Fibroblast of gingiva (primary cell): ENCODE measurements at regions not wholly inside any gene's neighbourhood (a gene's known extent, or its start where the extent isn't known, plus 50 kb on each side); places are given as distances from the start of the nearest gene placed in this dataset.
"Not testable (repeated sequence)": the region's sequence is repeated elsewhere in the genome, so short reads cannot be mapped to it uniquely, and the experiment has no call there.

Experiments
- DNase-seq: peaks from one replicate; pipeline ENCODE4 v3.0.0-alpha.2; 2011; ENCODE audit warnings: low read depth

DNA sequence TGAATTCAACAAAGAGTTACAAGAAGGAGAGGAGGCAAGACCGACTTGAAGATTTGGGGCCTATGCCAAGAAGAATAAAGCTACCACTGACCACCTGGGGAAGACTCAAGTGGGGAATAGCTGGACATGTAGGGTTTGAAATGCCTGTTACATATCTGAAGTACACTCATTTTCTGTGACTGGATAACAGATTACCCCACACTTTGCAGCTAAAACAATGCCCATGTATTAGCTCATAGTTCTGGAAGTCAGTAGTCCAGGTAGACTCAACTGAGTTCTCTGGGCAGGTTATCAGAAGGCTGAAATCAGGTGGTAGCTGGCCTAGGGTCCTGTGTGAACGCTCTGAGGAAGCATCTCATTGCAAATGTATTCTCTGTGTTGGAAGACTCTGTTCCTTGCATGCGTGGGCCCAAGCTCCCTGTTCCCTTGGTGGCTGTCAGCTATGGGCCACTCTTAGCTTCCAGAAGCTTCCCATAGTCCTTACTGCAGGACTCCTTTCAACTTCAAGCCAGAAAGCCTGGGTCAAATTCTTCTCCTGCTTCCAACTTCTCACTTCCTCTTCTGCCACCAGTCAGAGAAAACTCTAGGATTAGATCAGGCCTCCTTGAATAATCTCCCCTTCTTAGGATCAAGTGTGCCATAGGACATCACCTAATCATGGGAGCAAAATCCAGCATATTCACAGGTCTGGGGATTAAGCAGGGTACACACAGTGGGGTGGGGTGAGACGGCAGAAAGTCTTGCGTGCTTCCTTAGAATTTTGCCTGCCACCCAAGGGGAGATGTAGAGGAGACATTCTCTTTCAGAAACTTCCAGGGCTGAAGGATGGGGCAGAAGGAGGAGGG is 187.8 kb downstream of the SHQ1 start:
- no peak for DNase-seq

GRCh38 chr3:72659596-72659995 is 188.6 kb downstream of the SHQ1 start:
- no peak for DNase-seq

DNA sequence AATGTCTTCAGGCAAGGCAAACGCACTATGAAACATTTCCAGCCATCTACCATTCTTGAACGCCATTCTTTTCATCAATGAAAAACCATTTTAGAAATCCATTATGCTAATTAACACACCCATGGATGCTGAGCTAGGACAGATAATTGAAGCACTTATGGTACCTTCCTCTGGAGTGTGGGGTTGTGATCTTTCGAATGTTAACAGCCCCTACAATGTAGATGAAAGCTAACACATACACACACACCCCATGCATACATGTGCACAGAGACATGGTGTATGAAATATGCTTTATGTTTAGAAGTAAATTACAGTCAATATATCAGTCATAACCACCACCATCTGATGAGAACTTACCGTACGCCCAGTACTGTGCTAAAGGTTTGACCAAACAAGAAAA is 189.1 kb downstream of the SHQ1 start:
- DNase-seq = no peak

DNA sequence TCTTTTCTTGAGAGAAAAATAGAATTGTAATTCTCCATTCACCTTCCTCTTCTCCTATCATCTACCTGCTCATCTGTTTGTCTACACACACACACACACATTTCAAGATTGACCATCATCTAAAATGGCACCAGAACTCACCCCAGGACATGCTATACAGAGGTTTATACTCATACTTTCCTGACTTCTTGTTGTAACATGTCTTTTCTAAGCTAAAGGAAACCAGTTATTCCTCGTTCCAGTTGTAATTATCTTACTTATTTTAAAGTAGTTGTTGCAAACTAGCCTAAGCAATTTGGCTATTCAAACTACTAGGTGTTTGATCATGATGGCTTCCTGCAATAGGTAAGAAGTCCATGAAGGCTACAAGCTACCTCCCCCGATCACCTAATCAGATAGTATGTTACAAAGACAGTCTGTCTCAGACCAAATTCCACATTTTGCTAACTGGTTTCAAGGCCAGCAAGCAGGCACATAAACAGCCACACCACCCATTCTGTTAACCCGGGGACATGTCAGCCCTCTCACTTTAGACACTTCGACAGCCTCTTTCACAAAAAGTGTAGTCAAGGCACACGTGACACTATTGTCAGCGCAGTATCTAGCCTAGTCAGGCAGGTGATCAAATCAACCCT is 189.7 kb downstream of the SHQ1 start:
- no peak for DNase-seq

- DNase-seq = no peak
Observed at GRCh38 chr3:72657666-72658065, 190.6 kb downstream of the SHQ1 start.

DNA sequence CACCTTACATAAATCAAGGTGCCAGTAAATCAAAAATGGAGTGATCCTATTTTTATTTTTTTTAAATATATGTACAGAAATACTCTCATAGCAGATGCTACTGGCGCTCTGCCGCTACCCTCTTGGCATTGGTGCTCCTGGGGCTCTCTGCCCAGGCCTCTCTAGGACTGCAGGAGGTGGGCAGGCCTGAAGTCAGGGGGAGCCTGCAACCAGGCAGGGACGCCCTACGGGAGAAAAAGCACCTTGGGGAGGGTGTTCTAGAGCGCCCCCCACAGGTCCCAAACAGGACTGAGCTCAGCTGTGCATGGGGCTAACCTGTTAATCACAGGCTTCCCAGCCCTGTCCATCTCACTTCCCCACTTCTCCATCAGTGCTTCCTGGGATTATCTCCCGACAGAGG is 192.5 kb downstream of the SHQ1 start:
- DNase-seq = no peak

- no peak for DNase-seq
Observed at GRCh38 chr3:72655131-72655551, 193.1 kb downstream of the SHQ1 start.

DNA sequence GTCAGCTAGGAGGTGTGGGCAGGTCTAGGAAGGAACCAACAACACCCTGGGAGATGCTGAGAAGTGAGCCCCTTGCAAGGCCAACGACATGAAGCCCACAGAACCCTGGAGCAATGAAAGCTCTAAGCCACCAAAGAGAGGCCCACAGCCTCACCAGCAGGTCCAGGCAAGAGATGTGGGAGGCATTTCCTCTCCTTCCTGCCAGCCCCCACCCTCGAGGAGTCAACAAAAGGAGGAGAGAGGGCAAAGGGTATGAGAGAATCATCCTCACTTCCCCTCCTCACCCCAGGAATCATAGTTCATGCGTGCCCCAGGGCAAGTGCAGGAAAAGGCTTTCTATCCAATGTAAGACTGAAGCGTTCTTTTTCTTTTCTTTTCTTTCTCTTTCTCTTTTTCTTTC is 195.8 kb downstream of the SHQ1 start:
- DNase-seq = no peak

DNA sequence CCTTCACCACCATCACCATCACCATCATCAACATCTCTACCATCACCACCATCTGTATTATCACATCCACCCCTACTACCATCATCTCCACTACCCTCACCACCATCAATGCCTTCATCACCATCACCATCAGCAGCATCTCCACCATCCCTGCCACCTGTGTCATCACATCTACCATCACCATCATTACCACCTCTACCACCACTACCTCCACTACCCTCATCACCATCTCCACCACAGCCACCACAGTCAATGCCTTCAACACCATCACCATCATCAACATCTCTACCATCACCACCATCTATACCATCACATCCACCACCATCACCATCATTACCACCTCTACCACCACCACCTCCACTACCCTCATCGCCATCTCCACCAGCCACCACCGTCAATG is 196.7 kb downstream of the SHQ1 start:
- no peak for DNase-seq

GRCh38 chr3:72646263-72646662 is 202.0 kb downstream of the SHQ1 start:
- no peak for DNase-seq

DNA sequence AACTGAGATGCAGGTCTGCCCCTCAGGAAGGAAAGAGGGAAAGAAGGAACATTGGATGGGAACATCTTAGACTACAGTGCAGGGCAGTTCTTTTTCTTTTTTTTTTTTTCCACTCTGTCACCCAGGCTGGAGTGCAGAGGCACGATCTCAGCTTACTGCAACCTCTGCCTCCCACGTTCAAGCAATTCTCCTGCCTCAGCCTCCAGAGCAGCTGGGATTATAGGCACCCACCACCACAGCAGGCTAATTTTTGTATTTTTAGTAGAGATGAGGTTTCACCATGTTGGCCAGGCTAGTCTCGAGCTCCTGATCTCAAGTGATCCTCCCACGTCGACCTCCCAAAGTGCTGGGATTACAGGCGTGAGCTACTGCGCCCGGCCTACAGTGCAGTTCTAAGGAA is 204.6 kb downstream of the SHQ1 start:
- not testable (repeated sequence) for DNase-seq

GRCh38 chr3:72641684-72642083 is 206.6 kb downstream of the SHQ1 start:
- no peak for DNase-seq

DNA sequence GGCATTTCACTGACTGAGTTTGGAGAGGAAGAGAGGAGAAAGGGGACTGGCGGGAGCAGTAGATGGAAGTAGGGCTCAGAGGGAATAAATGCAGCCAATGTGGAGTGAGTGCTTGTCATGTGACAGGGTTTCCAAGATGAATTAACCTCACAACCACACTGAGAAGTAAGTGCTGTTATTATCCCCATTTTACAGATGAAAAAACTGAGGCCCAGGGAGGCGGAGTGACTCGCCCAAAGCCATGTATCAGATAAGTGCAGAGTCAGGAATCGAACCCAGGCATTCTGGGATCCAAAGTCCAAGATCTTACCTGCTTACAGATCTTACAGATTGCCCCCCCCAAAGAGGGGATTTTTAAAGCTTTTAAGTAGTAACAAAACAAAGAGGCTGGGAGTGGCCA is 207.2 kb downstream of the SHQ1 start:
- no peak for DNase-seq

DNA sequence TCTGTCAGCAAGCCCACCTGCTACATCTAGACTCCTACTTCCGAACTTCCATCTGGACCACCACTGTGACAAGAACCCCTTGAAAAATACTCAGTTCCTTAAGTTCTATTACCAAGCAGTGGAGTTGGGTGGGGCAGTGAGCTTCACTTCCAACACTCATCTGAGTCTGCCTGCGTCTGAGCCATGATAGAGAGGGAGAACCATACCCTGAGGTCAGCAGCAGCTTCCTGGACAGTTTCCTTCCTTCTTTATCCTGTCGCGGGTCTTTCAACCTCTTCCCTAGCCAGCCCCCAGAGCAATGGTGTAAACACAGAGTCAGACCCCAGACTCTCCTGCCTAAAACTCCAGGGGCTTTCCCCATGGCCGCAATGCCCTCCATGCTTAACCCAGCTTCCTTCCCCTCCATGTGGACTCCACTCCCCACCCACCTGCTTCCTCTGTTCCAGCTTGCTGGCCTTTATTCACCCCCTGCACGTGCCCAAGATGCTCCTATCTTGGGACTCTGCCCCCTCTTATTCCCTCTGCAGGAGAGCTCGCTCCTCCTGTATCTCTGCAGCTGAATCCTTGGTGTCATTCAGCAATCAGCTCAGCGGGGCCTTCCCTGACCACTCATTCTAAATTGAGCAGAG is 211.2 kb downstream of the SHQ1 start:
- no peak for DNase-seq

- DNase-seq = no peak
Observed at GRCh38 chr3:72635551-72635950, 212.7 kb downstream of the SHQ1 start.

DNA sequence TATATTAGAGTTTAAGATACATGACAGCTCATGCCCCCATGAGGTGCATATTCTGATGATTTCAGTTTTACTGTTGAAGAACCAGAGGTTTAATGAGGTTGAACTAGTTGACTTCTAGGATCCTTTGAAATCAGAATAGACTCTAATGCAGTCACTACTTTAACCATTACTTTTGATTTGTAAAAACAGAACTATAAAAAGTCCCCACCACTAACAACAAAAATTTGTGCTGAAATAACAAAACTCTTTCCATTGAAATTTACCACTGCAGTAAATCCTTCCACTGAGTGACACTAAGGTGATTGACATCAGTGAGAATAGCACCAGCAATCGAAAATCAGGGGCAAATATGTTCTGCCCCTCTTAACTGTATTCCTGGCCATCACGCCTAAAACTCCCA is 214.1 kb downstream of the SHQ1 start:
- no peak for DNase-seq

DNA sequence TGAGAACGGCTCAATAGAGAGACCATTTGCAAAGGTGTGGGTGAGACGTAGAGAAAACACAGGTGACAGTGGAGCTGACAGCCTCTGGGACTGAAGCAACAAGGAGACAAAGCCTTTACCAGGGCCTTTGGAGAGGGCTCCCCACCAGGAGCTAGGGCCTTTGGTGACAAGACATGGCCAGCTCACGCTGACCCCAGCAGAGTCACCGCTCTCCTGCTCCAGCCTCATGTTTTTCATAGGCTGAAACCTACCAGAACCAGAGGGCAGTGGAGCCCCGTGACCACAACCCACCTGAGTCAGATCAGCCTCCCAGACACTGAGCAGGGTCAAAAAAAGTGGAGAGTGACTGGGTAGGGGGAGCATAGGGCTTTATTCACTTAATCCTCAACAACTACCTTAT is 214.7 kb downstream of the SHQ1 start:
- no peak for DNase-seq

- no peak for DNase-seq
Observed at GRCh38 chr3:72633121-72633520, 215.1 kb downstream of the SHQ1 start.

DNA sequence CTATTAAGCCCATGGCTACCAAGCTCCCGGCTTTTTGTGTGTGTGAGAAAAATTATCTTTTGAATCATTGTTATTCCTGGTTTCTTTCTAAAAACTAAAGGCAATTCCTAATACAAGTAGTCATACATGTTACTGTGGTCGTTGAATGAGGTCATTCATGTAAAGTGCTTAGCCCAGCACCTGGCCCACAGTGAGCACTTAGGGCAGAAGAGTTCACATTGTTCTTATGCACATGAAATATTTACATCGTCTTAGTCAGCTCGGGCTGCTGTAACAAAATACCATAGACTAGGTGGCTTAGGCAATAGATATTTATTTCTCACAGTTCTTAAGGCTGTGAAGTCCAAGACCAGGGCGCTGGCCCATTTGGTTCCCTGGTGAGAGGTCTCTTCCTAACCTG is 216.1 kb downstream of the SHQ1 start:
- DNase-seq = no peak

DNA sequence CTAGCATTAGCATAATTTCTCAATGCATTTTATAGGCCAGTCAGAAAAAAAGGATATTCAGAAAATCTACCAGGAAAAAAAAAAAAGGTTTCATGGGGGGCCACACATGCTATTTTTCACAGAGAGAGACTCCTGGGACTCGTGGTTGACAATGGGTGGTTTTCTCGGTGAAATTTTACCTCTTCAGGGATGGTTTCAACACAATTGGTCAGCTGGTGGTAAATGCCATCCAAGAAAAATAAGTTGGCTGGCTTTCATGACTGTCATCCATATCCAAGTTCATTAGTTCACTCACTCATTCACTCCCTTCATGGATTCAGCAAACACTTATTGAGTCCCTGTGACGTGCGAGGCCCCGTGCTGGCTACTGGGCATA is 217.3 kb downstream of the SHQ1 start:
- peak; percentile 57 for DNase-seq

DNA sequence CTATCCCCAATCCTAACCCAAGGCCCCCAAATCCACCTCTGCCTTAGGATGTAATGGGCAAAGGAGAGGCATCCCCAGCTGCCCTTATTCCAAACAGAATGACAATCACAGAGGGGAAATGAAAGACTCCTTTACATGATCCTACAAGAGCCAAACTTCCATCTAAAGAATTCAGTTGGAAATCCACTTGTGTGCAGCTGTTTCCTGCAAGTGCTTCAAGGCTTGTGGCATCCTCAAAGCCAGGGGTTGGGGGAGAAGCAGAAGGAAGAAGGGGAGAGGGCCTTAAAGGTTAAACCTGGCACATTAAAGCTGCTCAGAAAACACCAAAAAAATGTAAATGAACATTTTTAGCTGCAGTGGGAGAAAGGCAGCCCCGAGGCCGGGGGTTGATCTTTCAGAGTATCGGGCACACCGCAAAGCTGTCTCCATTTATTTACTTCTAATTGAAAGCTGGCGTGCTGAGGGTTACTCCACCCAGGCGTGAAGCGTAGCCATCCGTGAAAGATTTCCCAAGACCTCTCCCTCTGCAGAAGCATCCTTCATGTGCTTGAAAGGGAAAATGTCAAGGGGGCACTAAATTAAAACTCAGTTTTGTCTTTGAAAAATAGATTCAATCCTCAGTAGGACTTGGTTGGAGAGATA is 217.8 kb downstream of the SHQ1 start:
- peak; percentile 60 for DNase-seq

- no peak for DNase-seq
Observed at GRCh38 chr3:72629191-72629631, 219.0 kb downstream of the SHQ1 start.

- no peak for DNase-seq
Observed at GRCh38 chr3:72628065-72628464, 220.2 kb downstream of the SHQ1 start.
